Kidney (tissue), 13 donors: ENCODE measurements at regions not wholly inside any gene's neighbourhood (a gene's known extent, or its start where the extent isn't known, plus 50 kb on each side); places are given as distances from the start of the nearest gene placed in this dataset.

Experiments
- DNase-seq, 5 donors: peaks; one replicate each; pipeline ENCODE4 v3.0.0-alpha.2; 2013 to 2020
- FAIRE-seq: peaks from 2 replicates; lab custom pipeline; 2012; peaks lifted over from hg19 to GRCh38; lab: Jason Lieb, UNC
- H3K27ac ChIP-seq, 2 donors: one replicate each; pipeline ENCODE4 v1.7.0; 2013; ENCODE audit warnings: low read depth in 2 of 2, low read length in 2 of 2, inconsistent platforms in 1 of 2
- H3K27me3 ChIP-seq: one replicate; pipeline ENCODE4 v1.7.1; 2013; ENCODE audit warnings: low read length, inconsistent platforms; ENCODE audit not compliant: control insufficient read depth, insufficient read depth
- H3K36me3 ChIP-seq, 3 donors: one replicate each; pipeline versions ENCODE4 v1.7.0 to v1.7.1; 2013; ENCODE audit warnings: low read length in 3 of 3, control low read depth in 1 of 3, inconsistent platforms in 1 of 3; ENCODE audit not compliant: insufficient read depth in 3 of 3, control insufficient read depth in 2 of 3
- H3K4me1 ChIP-seq, 3 donors: one replicate each; pipeline versions ENCODE4 v1.7.0 to v1.7.1; 2013; ENCODE audit warnings: low read length in 3 of 3, inconsistent platforms in 1 of 3, low read depth in 1 of 3; ENCODE audit not compliant: control insufficient read depth in 2 of 3, insufficient read depth in 2 of 3
- H3K4me3 ChIP-seq, 3 donors: one replicate each; pipeline versions ENCODE4 v1.7.0 to v1.8.1; 2013; ENCODE audit warnings: low read length in 3 of 3, control low read depth in 1 of 3, inconsistent platforms in 1 of 3
- H3K9ac ChIP-seq, 3 donors: one replicate each; pipeline versions ENCODE4 v1.7.0 to v1.7.1; 2013; ENCODE audit warnings: low read length in 3 of 3, control low read depth in 1 of 3, inconsistent platforms in 1 of 3
- H3K9me3 ChIP-seq, 3 donors: one replicate each; pipeline versions ENCODE4 v1.7.0 to v1.7.1; 2013; ENCODE audit warnings: low read length in 3 of 3, control low read depth in 1 of 3, inconsistent platforms in 1 of 3; ENCODE audit not compliant: control insufficient read depth in 2 of 3, insufficient read depth in 1 of 3
- CTCF ChIP-seq: IDR thresholded peaks from 3 replicates; pipeline ENCODE4 v1.5.1; 2012; ENCODE audit warnings: mild to moderate bottlenecking, moderate library complexity, borderline replicate concordance; ENCODE audit not compliant: insufficient read depth; ENCODE audit errors: extremely low read depth
- intact Hi-C: fragments of 100-400 bp; cut with DNase I; formaldehyde crosslinking; loops from one replicate; pipeline ENCODE4 v1.11.1; 2022
- donor health status: control.
- donor health status: control.
- donor health status: control.
- donor health status: control.
- donor health status: control.
- donor health status: DM: yes; HTN: yes; CAD: no.
- donor health status: Normal renal cell carcinoma (clear cell type).

- DNase-seq: peak in 4 of 5 donors; percentile 2 to 95 (median 72)
- TF ChIP-seq CTCF: peak; percentile 39
- Histone ChIP-seq H3K9ac (no peak overlapping the region), H3K4me1 (no peaks in the 10 kb centered on the region), H3K9me3 (peaks cover 0 to under 1% (median 0%) of the 10 kb centered on the region in 3 donors), H3K27me3 (peaks cover 5% of the 10 kb centered on the region), H3K27ac (no peak overlapping the region), H3K36me3 (peaks cover 0 to 2% (median 0%) of the 10 kb centered on the region in 3 donors), H3K4me3 (peak overlapping the region in 1 of 3 donors; percentile 26)
- intact Hi-C loops: no loop called here
- FAIRE-seq: peak; percentile 98
Observed at GRCh38 chrX:115940888-115941332, 229.6 kb upstream of the AGTR2 start.

GRCh38 chrX:115941388-115941787 is 229.2 kb upstream of the AGTR2 start:
- no peak overlapping the region for H3K27ac ChIP-seq
- FAIRE-seq: no peak
- TF ChIP-seq CTCF: no peak
- no peaks in the 10 kb centered on the region for H3K4me1 ChIP-seq
- H3K36me3 ChIP-seq: no peaks in the 10 kb centered on the region
- no peak for DNase-seq
- intact Hi-C loops: no loop called here
- no peaks in the 10 kb centered on the region for H3K9me3 ChIP-seq
- H3K27me3 ChIP-seq: peaks cover under 1% of the 10 kb centered on the region
- no peak overlapping the region for H3K4me3 ChIP-seq
- no peak overlapping the region for H3K9ac ChIP-seq

GRCh38 chrX:115946059-115946458 is 224.5 kb upstream of the AGTR2 start:
- no peaks in the 10 kb centered on the region for H3K36me3 ChIP-seq
- H3K9me3 ChIP-seq: no peaks in the 10 kb centered on the region
- TF ChIP-seq CTCF: no peak
- intact Hi-C loops: no loop called here
- H3K27me3 ChIP-seq: no peaks in the 10 kb centered on the region
- no peak overlapping the region for H3K27ac ChIP-seq
- H3K4me3 ChIP-seq: no peak overlapping the region
- H3K4me1 ChIP-seq: no peaks in the 10 kb centered on the region
- DNase-seq (no peak), FAIRE-seq (no peak)
- H3K9ac ChIP-seq: no peak overlapping the region
